PFSK-1 (cell line): ENCODE measurements at regions not wholly inside any gene's neighbourhood (a gene's known extent, or its start where the extent isn't known, plus 50 kb on each side); places are given as distances from the start of the nearest gene placed in this dataset.

Experiments used
- FOXP2 ChIP-seq: optimal IDR thresholded peaks from 2 replicates; pipeline ENCODE3; 2011; ENCODE audit warnings: borderline replicate concordance, control low read depth, inconsistent platforms; ENCODE audit not compliant: insufficient read depth; ENCODE audit errors: extremely low read length, extremely low read depth
- POLR2AphosphoS5 ChIP-seq: IDR thresholded peaks from 2 replicates; pipeline ENCODE4 v1.6.1; 2012; ENCODE audit warnings: low read depth, mild to moderate bottlenecking, control low read depth, low read length, moderate library complexity
- SIN3A ChIP-seq: IDR thresholded peaks from 2 replicates; pipeline ENCODE4 v1.6.1; 2012; ENCODE audit warnings: mild to moderate bottlenecking, low read length, moderate library complexity, borderline replicate concordance; ENCODE audit not compliant: insufficient read depth
- TAF1 ChIP-seq: IDR thresholded peaks from 2 replicates; pipeline ENCODE4 v1.6.1; 2012; ENCODE audit warnings: low read length, control low read depth, borderline replicate concordance; ENCODE audit not compliant: insufficient read depth
- TF ChIP-seq, protein P1 (sequence below), 2 experiments: IDR thresholded peaks; 2 replicates each; pipeline versions ENCODE4 v1.6.1 to v1.8.0; 2011 to 2012; ENCODE audit warnings: low read depth in 2 of 2, low read length in 2 of 2, control low read depth in 1 of 2, inconsistent platforms in 1 of 2, mild to moderate bottlenecking in 1 of 2, moderate library complexity in 1 of 2; ENCODE audit not compliant: insufficient read depth in 1 of 2

DNA sequence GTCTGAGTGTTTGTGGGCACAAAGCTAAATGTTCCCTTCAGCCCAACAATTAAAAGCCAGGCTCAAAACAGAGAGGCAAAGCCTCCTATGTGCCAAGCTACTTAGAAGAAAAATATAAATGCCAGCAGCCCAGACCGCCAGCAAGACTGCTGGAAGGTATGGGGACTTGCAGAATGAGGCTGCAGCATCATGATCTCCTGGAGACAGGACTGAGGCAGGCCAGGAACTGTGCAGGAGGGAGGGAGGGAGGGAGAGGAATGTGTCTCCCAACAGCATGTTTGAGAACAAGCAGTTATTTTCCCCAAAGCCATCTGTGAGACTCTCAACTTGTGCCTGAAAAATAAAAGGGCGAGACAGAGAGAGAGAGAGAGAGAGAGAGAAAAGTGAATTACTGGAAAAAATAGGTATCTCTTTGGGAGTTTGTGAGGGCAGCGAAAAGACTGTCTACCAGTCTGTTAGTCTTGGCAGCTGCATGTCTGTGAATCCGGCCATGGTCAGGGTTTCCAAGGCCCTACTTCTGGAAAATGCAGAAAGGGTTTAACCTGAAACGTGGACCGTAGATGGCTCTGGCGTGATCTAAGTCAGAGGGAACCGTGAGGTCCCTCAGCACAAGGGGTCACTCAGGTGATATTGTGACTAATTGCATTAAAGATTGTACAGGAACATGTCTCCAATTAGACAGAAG lies 139.7 kb upstream of the COL8A1 start:
- no peak for TF ChIP-seq POLR2AphosphoS5
- no peak for TF ChIP-seq TAF1
- TF ChIP-seq SIN3A: no peak
- TF ChIP-seq, protein P1, sequence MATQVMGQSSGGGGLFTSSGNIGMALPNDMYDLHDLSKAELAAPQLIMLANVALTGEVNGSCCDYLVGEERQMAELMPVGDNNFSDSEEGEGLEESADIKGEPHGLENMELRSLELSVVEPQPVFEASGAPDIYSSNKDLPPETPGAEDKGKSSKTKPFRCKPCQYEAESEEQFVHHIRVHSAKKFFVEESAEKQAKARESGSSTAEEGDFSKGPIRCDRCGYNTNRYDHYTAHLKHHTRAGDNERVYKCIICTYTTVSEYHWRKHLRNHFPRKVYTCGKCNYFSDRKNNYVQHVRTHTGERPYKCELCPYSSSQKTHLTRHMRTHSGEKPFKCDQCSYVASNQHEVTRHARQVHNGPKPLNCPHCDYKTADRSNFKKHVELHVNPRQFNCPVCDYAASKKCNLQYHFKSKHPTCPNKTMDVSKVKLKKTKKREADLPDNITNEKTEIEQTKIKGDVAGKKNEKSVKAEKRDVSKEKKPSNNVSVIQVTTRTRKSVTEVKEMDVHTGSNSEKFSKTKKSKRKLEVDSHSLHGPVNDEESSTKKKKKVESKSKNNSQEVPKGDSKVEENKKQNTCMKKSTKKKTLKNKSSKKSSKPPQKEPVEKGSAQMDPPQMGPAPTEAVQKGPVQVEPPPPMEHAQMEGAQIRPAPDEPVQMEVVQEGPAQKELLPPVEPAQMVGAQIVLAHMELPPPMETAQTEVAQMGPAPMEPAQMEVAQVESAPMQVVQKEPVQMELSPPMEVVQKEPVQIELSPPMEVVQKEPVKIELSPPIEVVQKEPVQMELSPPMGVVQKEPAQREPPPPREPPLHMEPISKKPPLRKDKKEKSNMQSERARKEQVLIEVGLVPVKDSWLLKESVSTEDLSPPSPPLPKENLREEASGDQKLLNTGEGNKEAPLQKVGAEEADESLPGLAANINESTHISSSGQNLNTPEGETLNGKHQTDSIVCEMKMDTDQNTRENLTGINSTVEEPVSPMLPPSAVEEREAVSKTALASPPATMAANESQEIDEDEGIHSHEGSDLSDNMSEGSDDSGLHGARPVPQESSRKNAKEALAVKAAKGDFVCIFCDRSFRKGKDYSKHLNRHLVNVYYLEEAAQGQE (IDR thresholded peaks at IDR 0.05; ENCODE audit: insufficient read depth in 1 of 2, low read depth in 2 of 2, low read length in 2 of 2): no peak
- TF ChIP-seq FOXP2: no peak

DNA sequence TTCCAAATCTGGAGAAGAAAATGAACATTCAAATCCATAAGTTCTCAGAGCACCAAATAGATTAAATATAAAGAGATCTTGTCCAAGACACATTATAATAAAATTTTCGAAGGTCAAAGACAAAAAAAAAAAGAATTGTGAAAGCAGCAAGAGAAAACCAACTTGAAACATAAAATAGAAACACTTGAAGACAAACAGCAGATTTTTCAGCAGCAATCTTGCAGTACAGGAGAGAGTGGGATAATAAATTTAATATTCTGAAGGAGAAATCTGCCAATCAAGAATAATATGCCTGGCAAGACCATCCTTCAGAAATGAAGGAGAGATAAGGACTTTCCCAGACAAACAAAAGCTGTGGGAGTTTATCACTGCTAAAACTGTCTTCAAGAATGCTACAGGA lies 150.5 kb upstream of the COL8A1 start:
- TF ChIP-seq SIN3A (no peak), FOXP2 (no peak)

GRCh38 chr3:99485286-99485685 lies 153.1 kb upstream of the COL8A1 start:
- TF ChIP-seq TAF1: no peak
- no peak for TF ChIP-seq POLR2AphosphoS5
- TF ChIP-seq FOXP2: no peak
- TF ChIP-seq, protein P1 (IDR thresholded peaks at IDR 0.05; ENCODE audit: insufficient read depth in 1 of 2, low read depth in 2 of 2, low read length in 2 of 2): no peak
- TF ChIP-seq SIN3A: no peak

GRCh38 chr3:99484871-99485270 lies 153.5 kb upstream of the COL8A1 start:
- no peak for TF ChIP-seq TAF1

GRCh38 chr3:99483841-99484240 lies 154.6 kb upstream of the COL8A1 start:
- TF ChIP-seq, protein P1 (IDR thresholded peaks at IDR 0.05; ENCODE audit: insufficient read depth in 1 of 2, low read depth in 2 of 2, low read length in 2 of 2): no peak
- TF ChIP-seq FOXP2 (no peak), TAF1 (no peak), SIN3A (no peak), POLR2AphosphoS5 (no peak)

DNA sequence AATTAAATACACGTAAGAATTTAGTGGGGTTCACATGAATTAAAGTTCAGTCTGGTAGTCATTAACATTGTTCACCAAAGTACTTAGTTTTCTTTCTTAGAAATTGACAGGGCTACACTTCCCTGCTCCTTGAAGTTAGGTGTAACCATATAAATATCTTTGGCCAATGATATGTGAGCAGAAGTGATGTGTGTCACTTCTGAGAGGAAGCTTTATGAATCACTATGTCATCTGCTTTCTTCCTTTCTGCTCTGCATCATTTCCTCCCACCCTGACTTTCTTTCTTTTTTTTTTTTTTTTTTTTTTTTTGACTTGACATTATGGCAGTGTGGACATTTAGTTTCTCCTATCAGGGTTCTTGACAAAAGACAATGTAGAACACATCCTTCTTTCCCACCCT lies 156.2 kb upstream of the COL8A1 start:
- TF ChIP-seq FOXP2 (no peak), SIN3A (no peak), POLR2AphosphoS5 (no peak), TAF1 (no peak)
- TF ChIP-seq, protein P1 (IDR thresholded peaks at IDR 0.05; ENCODE audit: insufficient read depth in 1 of 2, low read depth in 2 of 2, low read length in 2 of 2): no peak
